HepG2 (cell line): ENCODE measurements at regions not wholly inside any gene's neighbourhood (a gene's known extent, or its start where the extent isn't known, plus 50 kb on each side); places are given as distances from the start of the nearest gene placed in this dataset.

ENCODE experiments used
- CERS6 ChIP-seq: sonication (generic); formaldehyde crosslinking; IDR thresholded peaks from 2 replicates; pipeline ENCODE4 v1.5.0; 2020; ENCODE audit warnings: missing genetic modification reagents
- CREBL2 ChIP-seq: sonication (generic); formaldehyde crosslinking; IDR thresholded peaks from 2 replicates; pipeline ENCODE4 v1.8.1; 2023; ENCODE audit warnings: missing genetic modification reagents, mild to moderate bottlenecking, borderline replicate concordance
- FOXA3 ChIP-seq: IDR thresholded peaks from 2 replicates; pipeline ENCODE4 v1.6.1; 2016; ENCODE audit warnings: missing genetic modification reagents, missing compliant biosample characterization
- FOXJ3 ChIP-seq: sonication (generic); formaldehyde crosslinking; IDR thresholded peaks from 2 replicates; pipeline ENCODE4 v1.4.0; 2020; ENCODE audit warnings: missing genetic modification reagents, mild to moderate bottlenecking, borderline replicate concordance
- FOXK1 ChIP-seq: sonication (generic); formaldehyde crosslinking; IDR thresholded peaks from 2 replicates; pipeline ENCODE4 v1.4.0; 2020; ENCODE audit warnings: low read depth, missing genetic modification reagents, borderline replicate concordance
- GTF3A ChIP-seq: sonication (generic); formaldehyde crosslinking; conservative IDR thresholded peaks from 2 replicates; pipeline ENCODE4 v1.4.0; 2020; ENCODE audit warnings: mild to moderate bottlenecking, missing genetic modification reagents
- IKZF5 ChIP-seq: IDR thresholded peaks from 2 replicates; pipeline ENCODE4 v1.6.1; 2018; ENCODE audit warnings: missing genetic modification reagents, mild to moderate bottlenecking, missing compliant biosample characterization
- KDM4B ChIP-seq: sonication (generic); formaldehyde crosslinking; IDR thresholded peaks from 2 replicates; pipeline ENCODE4 v1.4.0; 2020; ENCODE audit warnings: missing genetic modification reagents
- MED1 ChIP-seq: sonication (generic); formaldehyde crosslinking; IDR thresholded peaks from 2 replicates; pipeline ENCODE4 v1.4.0; 2020; ENCODE audit warnings: missing genetic modification reagents
- MIER3 ChIP-seq: IDR thresholded peaks from 2 replicates; pipeline ENCODE4 v1.6.1; 2016; ENCODE audit warnings: missing compliant biosample characterization, borderline replicate concordance
- TERF1 ChIP-seq: sonication (generic); formaldehyde crosslinking; IDR thresholded peaks from 2 replicates; pipeline ENCODE4 v1.8.0; 2022; ENCODE audit warnings: mild to moderate bottlenecking, missing genetic modification reagents, moderate library complexity
- XRCC5 ChIP-seq: fragments of 200-400 bp; formaldehyde crosslinking; optimal IDR thresholded peaks from 2 replicates; pipeline ENCODE3; 2017; ENCODE audit warnings: mild to moderate bottlenecking, low read length
- YY1 ChIP-seq: IDR thresholded peaks from 2 replicates; pipeline ENCODE4 v1.6.1; 2011; ENCODE audit warnings: low read length, low read depth, moderate library complexity, mild to moderate bottlenecking; ENCODE audit not compliant: insufficient read depth, insufficient replicate concordance
- ZBTB10 ChIP-seq: sonication (generic); formaldehyde crosslinking; IDR thresholded peaks from 2 replicates; pipeline ENCODE4 v1.4.0; 2020; ENCODE audit warnings: missing genetic modification reagents, borderline replicate concordance
- ZBTB25 ChIP-seq: IDR thresholded peaks from 2 replicates; pipeline ENCODE4 v1.6.1; 2018; ENCODE audit warnings: missing genetic modification reagents
- ZKSCAN5 ChIP-seq: sonication (generic); formaldehyde crosslinking; IDR thresholded peaks from 2 replicates; pipeline ENCODE4 v1.5.1; 2020; ENCODE audit warnings: mild to moderate bottlenecking, missing genetic modification reagents
- ZNF691 ChIP-seq: sonication (generic); formaldehyde crosslinking; IDR thresholded peaks from 2 replicates; pipeline ENCODE4 v1.4.0; 2020; ENCODE audit warnings: missing genetic modification reagents, low read depth, mild to moderate bottlenecking, borderline replicate concordance

DNA sequence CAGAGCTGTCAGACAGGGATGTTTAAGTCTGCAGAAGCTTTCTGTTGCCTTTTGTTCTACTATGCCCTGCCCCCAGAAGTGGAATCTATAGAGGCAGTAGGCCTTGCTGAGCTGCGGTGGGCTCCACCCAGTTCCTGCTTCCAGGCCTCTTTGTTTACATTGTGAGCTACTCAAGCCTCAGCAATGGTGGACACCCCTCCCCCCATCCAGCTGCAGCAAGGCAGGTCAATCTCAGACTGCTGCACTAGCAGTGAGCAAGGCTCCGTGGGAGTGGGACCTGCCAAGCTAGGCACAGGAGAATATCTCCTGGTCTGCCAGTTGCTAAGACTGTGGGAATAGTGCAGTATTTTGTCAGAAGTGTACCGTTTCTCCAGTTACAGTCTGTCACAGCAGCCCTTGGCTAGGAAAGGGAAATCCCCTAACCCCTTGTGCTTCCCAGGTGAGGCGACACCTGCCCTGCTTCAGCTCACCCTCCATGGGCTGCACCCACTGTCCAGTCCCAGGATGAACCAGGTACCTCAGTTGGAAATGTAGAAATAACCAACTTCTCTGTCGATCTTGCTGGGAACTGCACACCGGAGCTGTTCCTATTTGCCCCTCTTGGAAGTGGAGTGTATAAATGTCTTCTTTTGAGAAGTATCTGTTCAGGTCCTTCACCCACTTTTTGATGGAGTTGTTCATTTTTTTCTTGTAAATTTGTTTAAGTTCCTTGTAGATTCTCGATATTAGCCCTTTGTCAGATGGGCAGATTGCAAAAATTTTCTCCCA lies 213.5 kb upstream of the SLC38A2 start (continued):
- TF ChIP-seq FOXJ3 (peak; percentile 17; the same call in 1 of the 2 replicates), ZBTB25 (CRISPR knock-in tag) (0 out of 2 replicates have a peak, but pooled peaks have one; percentile 21), FOXK1 (CRISPR knock-in tag) (peak; percentile 90), IKZF5 (CRISPR knock-in tag) (peak; percentile 64; the same call in 1 of the 2 replicates), XRCC5 (no peak), MIER3 (peak; percentile 78; the same call in 1 of the 2 replicates), GTF3A (CRISPR knock-in tag) (no peak), ZBTB10 (CRISPR knock-in tag) (no peak), ZNF691 (CRISPR knock-in tag) (peak; percentile 53; the same call in 1 of the 2 replicates), TERF1 (CRISPR knock-in tag) (no peak), MED1 (CRISPR knock-in tag) (peak; percentile 74), FOXA3 (CRISPR knock-in tag) (peak; percentile 97), ZKSCAN5 (no peak), KDM4B (CRISPR knock-in tag) (0 out of 2 replicates have a peak, but pooled peaks have one; percentile 49), CREBL2 (no peak), CERS6 (CRISPR knock-in tag) (no peak), YY1 (peak; percentile 86)
